Astrocyte of the spinal cord (primary cell): ENCODE measurements at regions not wholly inside any gene's neighbourhood (a gene's known extent, or its start where the extent isn't known, plus 50 kb on each side); places are given as distances from the start of the nearest gene placed in this dataset.

Source experiments
- DNase-seq: peaks from one replicate; pipeline ENCODE4 v3.0.0; 2011; ENCODE audit warnings: low read depth, low spot score
- H3K4me3 ChIP-seq: 2 replicates; pipeline ENCODE4 v1.5.1; 2011; ENCODE audit warnings: low read depth, mild to moderate bottlenecking, low read length, moderate library complexity
- in situ Hi-C: cut with HindIII; loops from 2 replicates; pipeline ENCODE4 v1.10.0; 2017; ENCODE audit warnings: low sequenced_read_pairs
- TF ChIP-seq, protein P1 (sequence below): IDR thresholded peaks from 2 replicates; pipeline ENCODE4 v1.5.1; 2012; ENCODE audit warnings: low read depth, mild to moderate bottlenecking, low read length, inconsistent platforms

DNA sequence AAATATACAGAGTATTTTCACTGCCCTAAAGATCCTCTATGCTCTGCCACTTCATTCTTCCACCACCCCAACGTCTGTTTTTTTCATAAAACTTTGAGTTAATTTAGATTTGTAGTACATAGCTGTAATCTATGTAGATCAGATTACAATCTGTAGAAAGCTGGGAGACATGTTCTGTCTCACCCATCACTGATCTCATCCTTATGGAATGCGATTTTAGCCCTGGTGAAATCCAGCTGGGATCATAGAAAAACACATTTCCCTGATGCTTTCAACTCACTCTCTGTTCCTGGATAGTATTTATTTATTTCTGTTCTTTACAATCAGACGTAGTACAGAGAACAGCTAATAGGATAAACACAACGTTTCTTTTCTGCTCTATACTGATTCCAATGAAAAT is 521.0 kb downstream of the KIF20B start:
- in situ Hi-C loops, result no loop called here
- no peak overlapping the region for H3K4me3 ChIP-seq
- TF ChIP-seq, protein P1, sequence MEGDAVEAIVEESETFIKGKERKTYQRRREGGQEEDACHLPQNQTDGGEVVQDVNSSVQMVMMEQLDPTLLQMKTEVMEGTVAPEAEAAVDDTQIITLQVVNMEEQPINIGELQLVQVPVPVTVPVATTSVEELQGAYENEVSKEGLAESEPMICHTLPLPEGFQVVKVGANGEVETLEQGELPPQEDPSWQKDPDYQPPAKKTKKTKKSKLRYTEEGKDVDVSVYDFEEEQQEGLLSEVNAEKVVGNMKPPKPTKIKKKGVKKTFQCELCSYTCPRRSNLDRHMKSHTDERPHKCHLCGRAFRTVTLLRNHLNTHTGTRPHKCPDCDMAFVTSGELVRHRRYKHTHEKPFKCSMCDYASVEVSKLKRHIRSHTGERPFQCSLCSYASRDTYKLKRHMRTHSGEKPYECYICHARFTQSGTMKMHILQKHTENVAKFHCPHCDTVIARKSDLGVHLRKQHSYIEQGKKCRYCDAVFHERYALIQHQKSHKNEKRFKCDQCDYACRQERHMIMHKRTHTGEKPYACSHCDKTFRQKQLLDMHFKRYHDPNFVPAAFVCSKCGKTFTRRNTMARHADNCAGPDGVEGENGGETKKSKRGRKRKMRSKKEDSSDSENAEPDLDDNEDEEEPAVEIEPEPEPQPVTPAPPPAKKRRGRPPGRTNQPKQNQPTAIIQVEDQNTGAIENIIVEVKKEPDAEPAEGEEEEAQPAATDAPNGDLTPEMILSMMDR, result no peak
- peak; percentile 83 for DNase-seq

DNA sequence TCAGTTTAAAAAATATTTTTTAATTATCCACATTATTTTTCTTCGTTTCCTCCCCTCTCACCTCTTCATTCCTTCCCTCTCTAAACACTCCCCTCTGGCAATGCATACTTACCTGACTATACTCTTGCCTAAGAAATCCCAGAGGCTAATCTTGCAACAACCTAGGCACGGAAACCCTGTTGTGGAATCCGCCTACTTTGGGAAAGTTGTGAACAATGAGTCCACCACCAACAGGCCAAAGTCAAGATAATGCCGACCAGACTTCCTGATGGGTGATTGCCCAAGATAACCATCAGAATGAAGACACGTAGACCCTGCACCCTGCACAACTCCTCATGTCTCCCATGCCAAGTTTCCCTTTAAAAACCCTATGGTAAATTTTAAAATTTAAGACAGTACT is 521.5 kb downstream of the KIF20B start:
- in situ Hi-C loops, result no loop called here
- no peak overlapping the region for H3K4me3 ChIP-seq
- TF ChIP-seq, protein P1, result no peak
- DNase-seq, result no peak

DNA sequence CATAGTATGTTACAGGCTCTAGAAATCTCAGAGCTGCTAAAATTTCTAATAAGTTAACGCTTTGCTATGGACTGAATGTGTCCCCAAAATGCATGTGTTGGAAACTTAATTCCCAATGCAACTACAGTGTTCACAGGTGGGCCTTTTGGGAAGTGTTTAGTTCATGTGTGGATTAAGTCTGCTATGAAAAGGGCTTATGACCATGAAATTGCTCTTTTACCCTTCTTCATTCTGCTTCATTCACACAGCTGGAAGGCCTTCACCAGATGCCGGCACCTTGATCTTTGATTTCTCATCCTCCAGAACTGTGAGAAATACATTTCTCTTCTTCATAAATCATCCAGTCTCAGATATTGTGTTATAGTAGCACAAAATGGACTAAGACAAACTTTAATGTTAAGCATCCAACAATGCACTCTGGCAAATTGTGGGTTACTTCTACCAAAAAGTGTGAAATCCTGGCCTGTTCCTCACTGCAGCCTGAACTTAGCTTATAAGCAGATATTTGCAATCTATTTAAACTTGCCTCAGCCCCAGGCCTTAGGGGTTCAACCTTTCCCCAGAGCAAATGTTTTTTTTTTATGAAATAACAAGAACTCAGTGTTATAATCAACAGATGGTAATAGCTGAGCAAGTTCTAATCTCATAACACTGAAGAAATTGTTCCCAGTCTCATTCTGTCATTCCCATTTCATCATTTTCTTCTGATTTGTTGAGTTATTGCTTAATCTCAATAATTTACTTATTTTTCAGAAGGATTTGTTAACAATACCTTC is 523.6 kb downstream of the KIF20B start:
- TF ChIP-seq, protein P1, result no peak
- no peak overlapping the region for H3K4me3 ChIP-seq
- in situ Hi-C loops, result no loop called here
- no peak for DNase-seq

- DNase-seq, result no peak
- TF ChIP-seq, protein P1, result no peak
- in situ Hi-C loops, result no loop called here
- H3K4me3 ChIP-seq, result no peak overlapping the region
Observed at GRCh38 chr10:90226517-90226916, 525.1 kb downstream of the KIF20B start.

GRCh38 chr10:90227217-90227656 is 525.8 kb downstream of the KIF20B start:
- no peak overlapping the region for H3K4me3 ChIP-seq
- in situ Hi-C loops, result no loop called here
- peak; percentile 96 for DNase-seq
- TF ChIP-seq, protein P1, result no peak

DNA sequence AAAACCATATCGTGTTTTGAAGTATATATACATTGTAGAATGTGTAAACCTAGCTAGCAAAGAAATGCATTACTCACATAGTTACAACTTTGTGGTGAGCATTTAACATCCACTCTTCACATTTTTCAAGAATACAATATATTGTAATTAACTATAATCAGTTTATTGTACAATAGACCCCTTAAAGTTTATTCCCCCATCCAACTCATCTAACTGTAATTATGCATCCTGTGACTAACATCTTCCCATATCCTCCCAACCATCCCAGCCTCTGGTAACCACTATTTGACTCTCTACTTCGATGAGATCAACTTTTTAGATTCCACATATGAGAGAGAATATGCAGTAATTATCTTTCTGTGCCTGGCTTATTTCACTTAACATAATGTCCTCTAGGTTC is 526.4 kb downstream of the KIF20B start:
- in situ Hi-C loops, result no loop called here
- no peak overlapping the region for H3K4me3 ChIP-seq
- TF ChIP-seq, protein P1, result no peak
- peak; percentile 75 for DNase-seq
